ENCODE measurements at regions not wholly inside any gene's neighbourhood (a gene's known extent, or its start where the extent isn't known, plus 50 kb on each side); places are given as distances from the start of the nearest gene placed in this dataset.

DNA sequence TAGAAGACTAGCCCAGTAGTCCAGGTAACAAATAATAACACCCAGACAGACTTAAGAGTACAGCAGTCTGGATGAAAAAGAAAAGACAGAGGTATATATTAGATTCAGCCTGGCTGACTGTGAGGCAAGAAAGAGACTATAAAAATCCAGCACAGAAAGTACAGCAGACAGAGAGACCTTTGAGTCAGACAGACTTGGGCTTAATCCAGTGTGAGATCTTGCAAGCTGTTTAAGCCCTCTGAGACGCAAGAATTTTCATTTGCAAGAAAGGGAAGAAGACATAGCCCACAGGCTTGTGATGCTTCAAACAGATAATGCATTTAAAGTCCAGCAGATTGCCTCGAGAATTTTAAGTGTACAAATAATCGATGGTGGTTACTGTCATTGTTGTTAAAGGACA is 471.4 kb downstream of the LIG4 start:
- DNase-seq (ENCODE audit: low read depth, low spot score), result no peak

DNA sequence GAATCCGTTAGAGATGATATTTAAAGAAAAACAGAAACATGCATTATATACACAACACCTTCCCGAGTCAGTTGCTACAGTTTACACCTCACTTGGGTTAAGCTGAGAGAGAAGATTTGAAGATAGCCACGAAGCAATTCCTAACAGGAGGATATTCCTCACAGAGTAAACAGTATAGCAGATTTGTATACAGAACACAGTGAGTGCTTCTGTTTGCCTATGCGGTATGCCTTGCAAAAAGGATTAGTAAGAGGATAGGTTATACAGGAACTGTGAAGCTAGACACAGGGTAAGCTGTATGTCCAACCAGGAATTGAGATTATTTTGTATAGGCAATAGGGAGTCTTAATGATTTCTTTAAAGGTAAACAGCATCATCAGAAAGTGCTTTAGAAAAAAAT is 471.8 kb downstream of the LIG4 start:
- no peak for DNase-seq (ENCODE audit: low read depth, low spot score)

DNA sequence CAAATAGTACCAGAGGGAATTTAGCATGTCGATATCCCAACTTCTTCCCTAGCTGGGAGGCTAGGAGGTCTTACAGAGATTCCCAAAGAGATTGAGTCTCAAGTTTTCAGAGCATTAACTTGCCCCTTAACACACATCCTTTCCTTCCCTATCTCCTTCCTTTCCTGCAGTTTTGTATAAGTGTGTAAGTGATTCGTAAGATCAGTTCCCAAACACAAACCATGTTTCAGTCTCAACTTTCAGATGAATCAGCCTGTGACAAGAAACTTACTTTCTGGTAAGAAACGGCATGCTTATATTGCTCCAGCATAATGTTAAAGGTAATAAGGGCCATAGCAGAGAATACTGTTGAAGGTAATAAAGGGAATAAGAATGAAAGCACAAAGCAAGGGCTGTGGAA is 472.2 kb downstream of the LIG4 start:
- no peak for DNase-seq (ENCODE audit: low read depth, low spot score)

DNA sequence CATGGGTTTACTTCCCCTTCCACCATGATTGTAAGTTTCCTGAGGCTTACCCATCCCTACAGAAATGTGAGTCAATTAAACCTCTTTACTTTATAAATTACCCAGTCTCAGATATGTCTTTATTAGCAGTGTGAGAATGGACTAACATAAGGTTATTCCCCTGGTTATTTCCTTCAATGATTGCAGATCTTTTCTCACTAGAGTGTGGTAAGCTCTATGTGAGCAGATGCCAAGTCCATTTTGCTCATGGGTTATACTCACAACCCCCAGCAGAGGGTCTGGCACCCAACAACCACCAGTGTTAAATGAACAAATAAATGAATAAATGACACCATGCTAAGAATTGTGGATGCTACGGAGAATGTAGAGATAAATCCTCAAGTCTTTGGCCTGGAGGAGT is 472.8 kb downstream of the LIG4 start:
- DNase-seq (ENCODE audit: low read depth, low spot score), result no peak

DNA sequence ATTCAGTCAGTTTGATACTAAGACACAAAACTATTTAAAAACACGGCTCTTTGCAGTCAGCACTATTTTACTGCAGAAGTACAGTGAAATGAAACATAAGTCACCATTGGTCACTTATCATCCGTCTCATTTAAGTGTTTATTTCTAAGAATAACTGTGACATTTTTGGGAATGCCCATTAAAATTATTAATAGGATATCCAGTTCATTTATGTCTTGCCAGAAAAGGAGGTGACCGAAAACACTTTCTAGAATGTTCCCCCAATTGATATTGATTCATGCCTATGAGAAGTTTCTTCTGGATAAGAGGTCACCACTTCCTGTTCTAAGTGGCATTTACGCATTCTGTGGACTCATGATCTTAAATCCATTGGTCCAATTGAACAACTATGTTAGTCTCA is 477.3 kb downstream of the LIG4 start:
- DNase-seq (ENCODE audit: low read depth, low spot score), result no peak

DNA sequence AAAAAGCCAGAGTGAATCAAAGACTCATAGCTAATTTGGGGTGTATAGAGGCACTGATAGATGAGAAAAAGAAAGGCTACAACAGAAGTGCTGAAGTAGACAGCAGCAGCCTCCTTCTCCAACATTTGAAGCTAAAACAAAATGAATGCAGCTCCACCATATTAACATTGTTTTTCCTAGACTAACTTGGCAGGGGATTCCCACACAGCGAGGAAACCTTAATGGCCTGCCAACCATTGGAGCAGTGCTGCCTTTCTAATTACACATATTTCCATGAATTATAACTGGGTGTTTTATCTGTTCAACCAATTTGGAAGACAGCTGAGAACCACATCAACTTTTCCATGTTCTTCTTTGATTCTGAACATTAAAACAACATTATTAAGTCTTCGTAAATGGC is 478.6 kb downstream of the LIG4 start:
- DNase-seq (ENCODE audit: low read depth, low spot score), result no peak

DNA sequence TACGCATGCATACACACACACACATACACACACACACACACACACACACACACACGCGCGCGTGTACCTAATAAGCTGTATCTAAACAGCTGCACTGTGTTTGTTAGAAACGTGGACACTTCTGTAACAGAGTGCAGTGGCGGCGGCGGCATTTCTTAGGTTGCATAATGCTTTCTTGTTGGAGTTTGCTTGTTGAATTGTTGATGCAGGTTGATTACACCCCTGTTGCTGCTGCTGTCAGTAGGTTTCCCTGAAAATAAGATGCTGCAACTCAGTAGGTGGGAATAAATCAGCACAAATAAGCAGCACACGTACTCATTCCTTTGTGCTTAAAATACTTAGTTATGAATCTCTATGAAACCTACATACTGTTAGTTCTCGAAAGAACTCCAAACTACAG is 479.2 kb downstream of the LIG4 start:
- no peak for DNase-seq (ENCODE audit: low read depth, low spot score)

DNA sequence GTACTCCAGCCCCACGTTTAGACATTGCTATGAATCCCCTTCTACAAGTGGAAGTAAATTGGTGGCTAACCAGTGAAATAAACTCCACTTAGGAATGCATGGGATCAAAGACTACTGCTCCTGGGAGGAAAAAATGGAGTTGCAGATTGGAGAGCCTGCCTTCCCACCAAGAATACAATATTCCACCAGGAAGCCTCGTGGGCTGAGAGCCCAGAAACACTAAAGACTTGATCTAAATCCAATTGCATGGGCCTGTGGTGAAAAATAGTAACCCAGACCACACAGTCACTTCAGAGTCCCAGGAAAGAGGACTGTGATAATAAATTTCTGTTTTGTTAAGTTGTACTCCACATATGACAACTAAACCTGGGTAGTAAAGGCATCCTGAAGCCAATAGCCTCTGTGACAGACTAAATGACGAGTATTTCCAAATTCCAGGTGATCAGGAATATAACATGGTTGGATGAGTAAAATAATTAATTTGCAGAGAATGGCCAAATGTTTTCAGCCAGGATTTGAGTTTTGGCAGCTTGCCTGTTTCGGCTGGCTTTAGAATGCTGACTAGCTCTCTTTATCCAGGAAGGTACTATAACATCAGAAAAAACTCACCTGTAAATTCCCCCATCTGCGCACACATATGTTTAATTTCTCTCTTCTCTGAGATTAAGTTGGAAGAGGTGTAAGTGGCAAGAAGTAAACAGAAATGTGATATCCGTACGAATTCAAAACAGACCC is 480.3 kb downstream of the LIG4 start:
- no peak for DNase-seq (ENCODE audit: low read depth, low spot score)

DNA sequence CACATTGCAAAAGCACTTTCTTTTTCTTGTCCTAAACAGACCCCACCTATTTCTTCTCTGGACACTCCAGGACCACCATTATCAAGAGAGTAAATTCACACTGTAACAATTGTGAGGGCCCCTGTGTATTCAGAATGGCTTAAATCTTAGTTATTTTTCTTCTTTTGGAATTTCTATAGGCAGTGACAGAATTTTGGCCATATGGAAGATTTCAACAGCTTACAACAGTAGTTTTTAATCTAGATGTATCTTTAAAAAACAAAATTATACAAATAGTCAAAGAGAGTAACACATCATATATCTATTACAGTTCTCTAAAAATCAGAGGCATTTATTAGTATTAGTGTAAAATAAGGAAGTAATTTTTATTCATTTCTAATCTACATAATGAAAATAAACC is 482.1 kb downstream of the LIG4 start:
- DNase-seq (ENCODE audit: low read depth, low spot score), result no peak

DNA sequence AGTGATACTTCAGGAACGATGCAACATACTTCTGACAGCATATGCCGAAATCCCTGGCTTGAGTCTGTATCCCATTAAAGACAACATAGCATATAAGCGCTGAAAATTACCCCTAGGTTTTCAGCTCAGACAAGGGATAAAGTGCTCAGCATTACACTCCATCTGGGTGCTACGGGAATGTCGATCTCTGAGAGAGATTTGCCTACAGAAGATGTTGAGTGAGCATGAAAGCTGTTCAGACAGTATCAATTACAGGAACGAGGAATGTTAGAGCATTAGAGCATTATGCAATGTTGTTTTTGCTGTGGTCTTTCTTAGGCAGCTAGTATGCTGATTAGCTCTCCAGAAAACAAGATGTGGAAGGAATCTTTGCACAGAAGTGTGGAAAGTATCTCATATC is 484.5 kb downstream of the LIG4 start:
- no peak for DNase-seq (ENCODE audit: low read depth, low spot score)

DNA sequence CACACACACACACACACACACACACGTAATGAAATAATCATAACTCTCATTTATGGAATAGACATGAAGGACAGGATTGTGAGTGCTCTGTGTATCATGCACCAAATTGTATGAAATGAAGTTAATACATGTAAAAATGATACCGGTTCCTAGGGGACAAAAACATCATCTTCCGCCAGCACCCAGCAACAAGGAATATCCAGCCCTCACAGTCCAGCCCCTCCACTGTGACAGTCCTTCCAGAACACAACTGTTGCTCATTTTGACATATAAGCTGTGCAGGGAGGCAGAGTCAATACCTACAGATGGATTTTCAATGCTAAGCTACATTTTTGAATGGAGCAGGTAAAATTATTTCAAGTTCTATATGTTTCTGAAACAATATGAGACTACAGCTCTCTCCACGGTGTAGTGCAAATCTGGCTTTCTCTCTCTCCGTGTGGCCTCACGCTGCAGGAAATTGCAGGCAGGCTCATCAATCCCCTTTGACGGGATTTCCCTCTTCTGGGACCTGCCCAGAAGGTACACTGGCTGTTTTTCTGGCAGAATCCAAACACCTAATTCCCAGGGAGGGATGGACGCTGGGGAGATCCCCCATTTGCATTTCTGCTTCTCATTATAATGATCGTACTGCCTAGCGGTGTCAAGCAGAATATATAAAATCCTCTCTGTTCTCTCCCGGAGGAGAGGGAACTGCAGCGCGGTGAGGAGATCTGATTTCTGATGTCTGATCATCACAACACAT is 494.0 kb downstream of the LIG4 start:
- DNase-seq (ENCODE audit: low read depth, low spot score), result no peak

DNA sequence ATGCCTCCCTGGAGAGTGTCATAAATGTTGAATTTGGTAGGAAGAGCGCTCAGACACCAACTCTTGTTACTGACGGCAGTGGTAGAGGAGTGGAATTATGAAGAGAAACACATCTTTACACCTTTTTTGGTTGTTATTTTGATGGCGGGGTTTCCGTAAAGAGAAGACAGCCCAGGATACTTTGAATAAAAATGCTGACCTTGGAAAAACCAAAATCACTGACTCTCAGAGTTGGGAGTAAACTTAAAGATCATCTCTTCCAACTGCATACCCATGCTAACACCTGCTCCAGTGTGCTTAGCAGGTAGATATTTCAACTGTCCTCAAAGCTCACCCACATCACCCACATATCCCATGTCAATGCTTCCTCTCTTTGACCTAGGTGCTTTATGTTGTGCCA is 498.6 kb downstream of the LIG4 start:
- no peak for DNase-seq (ENCODE audit: low read depth, low spot score)

DNA sequence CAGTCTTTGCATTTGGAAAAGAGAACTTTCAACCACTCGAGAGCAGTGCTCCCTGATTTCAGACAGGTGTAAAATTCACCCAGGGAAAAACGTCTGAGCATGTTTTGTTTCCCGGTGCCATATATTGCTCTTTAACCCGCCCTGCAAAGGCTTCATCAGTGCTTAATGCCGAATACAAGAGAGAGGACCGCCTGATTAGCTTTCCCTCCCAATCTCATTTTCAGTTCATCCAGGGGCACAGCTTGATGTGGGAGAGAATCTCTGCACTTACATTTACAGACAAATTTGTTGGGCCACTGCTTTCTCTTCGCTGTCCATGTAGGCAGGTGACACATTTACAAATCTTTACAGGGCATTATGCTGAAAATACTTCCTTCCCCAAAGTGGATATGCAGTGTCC is 499.1 kb downstream of the LIG4 start:
- DNase-seq (ENCODE audit: low read depth, low spot score), result no peak

DNA sequence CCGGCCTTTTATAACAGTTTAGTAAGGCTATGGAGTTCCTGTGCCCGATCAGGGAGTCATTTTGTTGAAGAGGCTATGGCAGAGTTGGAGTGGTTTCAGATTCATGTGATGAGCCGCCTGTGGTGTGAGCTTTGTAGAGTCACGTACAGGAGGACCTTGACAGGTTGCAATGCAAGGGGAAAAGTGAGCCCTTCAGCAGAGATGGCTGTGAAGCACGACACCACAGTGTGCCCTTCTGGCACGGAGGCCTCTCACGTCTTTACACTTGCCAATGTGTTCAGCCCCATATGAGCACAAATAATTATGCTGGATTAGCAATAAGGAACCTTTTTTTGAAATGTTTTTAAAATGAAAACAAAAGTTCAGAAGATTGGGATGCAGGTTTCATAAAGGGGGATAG is 499.8 kb downstream of the LIG4 start:
- no peak for DNase-seq (ENCODE audit: low read depth, low spot score)

DNA sequence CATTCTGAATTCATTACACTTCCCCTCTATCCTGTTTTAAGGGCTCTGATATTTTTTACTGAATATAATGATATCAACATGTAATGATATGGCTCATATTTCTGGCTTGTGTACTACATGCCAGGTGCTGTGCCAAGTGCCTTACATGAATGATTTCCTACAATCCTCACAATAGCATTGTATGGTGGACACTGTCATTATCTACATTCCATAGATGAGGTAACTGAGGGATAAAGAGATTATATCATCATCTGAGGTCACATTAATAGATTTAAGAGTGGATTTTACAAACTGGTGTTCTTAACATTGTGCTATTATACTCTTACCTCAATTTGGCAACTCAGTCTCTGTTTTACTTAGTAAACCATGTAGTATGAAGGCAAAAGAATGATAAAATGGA is 502.0 kb downstream of the LIG4 start:
- DNase-seq (ENCODE audit: low read depth, low spot score), result no peak

DNA sequence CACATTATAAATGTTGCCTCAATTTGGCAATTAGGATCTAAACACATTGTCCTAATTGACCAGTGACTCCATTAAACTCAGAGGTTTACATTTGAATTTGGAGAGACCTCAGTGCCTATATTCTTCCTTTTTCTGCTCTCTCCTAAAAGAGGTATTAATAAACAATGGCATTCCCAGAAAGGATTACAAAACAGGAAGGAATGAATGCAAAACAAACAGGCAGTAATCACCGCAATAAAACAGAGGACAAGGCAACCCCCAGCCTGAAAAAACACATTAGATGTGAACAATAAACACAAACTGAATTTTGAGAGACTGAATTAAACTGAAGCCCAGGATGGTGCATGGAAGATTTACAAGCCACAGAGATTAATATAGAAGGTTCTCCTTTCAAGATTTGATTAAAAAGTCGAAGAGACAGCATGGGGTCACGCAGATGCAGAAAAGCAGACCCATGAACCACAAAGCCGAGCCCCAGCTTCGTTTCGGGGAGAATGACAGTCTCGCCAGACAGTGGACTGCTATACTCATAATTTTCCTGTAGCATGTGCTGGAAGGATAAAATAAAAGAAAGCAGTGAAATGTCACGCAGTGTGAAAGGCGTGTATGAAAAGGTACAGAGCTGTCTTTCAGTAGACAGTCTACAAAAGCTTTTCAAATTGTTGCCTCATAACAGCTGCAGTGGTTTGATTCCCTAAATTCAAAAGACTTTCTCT is 503.0 kb downstream of the LIG4 start:
- no peak for DNase-seq (ENCODE audit: low read depth, low spot score)

DNA sequence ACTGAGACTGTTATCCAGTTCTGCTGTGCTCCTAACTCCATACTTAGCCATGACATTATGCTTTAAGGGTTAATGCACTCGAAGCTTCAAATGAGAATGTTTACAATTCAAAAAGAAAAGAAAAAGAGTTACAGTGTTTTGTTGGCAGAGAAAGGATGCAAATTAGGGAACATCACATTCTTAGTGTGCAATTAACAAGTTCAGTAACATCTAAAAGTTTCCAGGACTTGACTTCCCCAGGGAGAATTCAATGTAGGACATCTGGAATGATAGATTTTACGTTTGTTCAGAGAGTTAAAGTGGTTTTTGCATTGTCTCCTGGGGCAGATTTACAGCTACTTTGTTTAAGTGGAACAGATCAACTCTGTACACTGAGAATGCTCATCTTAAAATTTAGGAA is 525.2 kb downstream of the LIG4 start:
- DNase-seq (ENCODE audit: low read depth, low spot score), result no peak

DNA sequence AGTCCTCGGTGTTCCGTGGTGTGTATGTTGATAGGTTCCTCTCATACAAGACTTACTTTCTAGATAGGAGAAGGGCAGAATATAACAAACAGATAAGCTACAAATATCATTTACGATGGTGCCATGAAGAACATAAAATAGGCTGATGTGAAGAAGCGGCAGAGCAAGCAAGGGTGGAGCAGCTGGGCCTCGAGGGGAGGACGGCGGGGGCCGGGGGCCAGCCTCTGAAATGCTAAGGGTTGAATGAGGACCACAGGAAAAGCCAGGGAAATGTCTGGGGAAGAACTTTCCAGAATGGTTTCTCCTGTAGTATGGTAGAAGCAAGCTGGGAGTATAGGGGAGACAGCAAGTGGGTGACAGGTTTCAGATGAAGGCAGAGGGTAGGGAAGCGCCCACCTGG is 529.5 kb downstream of the LIG4 start:
- no peak for DNase-seq (ENCODE audit: low read depth, low spot score)

DNA sequence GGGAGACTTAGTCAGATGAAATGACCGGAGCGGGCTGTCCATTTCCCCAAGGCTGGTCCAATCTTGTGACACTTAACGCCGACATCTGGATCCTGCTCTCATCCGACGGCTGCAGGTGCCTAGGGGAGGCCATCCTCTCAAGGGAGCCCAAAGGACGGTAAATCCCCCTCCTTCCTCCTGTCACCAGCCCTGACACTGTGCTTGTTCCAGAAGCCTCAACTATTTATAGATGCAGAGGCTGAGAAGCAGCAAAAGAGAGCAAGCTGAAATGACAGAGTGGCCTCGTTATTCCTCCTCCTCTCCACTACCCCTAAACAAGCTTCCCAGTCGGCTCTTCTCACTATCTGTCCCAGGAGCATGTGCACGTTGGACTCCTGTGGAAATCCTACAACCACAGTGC is 533.7 kb downstream of the LIG4 start:
- DNase-seq (ENCODE audit: low read depth, low spot score), result no peak

DNA sequence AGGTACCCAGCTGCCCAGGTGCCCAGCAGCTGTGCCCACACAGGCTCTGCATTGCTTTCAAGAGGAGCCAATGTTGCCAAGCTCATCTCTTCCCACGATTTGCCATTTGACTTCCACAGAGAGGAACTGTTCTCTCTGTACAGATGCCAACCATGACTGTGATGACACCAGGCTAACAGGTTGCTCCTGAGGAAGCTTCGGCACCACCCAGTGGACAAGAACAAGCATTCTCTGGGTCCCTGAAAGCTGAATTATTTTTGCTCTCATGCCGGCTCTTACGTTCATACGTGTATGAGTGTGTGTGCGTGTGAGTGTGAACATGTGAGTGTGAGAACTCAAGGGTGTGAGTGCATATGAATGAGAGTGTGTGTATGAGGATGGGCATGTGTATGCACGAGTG is 535.2 kb downstream of the LIG4 start:
- DNase-seq (ENCODE audit: low read depth, low spot score), result no peak

DNA sequence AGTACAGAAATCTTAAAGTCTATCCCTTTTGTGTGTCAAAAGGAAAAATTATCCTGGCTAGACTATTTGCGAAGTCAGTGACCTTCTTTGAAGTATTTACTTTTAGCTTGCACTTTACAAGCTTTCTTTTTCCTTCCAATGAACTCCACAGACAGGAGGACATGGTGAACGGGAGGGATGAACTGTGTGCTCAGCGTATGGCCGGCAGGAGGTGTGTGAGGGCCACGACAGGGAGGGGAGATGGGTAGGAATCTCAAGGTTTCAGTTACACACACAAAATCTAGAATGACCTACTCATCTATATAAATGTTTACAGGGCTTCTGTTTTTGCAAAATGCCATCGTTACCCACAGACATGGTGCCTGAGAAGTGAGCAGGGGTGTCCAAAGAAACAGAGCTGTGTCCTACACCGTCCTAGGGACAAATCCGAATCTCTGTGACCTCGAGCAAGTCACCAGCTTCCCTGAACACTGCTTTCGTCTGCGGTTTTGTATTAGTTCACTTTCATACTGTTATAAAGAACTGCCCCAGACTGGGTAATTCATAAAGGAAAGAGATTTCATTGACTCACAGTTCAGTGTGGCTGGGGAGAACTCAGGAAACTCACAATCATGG is 537.2 kb downstream of the LIG4 start:
- no peak for DNase-seq (ENCODE audit: low read depth, low spot score)

DNA sequence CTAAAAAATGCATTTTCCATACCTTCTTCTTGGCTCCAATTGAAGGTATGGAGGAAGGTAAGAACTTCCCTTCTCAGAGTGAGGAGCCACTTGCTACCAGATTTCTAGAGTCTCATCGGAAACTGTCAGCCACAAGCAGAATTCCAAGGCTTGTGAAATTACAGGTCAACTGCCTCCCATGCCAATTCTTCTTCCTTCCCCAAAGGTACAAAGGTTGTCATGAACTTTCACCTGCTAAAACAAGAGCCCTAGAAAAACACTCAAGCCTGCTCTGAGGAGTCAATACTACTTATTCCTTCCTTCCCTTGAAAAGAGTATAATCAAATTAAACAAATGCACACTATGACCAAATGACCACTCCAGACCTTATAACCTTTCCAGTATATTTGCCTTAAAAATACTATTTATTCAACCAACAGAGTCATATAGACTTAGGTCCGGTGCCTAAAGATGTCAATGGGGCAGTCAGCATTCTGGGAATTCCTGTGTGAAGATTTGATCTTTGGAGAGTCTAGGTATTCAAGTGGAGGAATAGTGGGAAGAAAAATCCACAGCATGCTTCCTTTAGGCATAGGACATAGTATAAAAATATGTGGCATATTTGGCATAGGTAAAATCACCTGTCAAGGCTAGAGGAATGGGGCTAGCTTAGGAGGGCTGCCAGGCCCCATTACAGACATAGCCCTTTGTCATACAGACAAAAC is 539.3 kb downstream of the LIG4 start:
- DNase-seq (ENCODE audit: low read depth, low spot score), result no peak

Measured in activated CD4-positive, CD25-positive, alpha-beta regulatory T cell treated with anti-CD3 and anti-CD28 coated beads, Interleukin-2, amount 50 U/mL, for 16 hours (primary cell).